HG02623 (cell line): ENCODE measurements at regions not wholly inside any gene's neighbourhood (a gene's known extent, or its start where the extent isn't known, plus 50 kb on each side); places are given as distances from the start of the nearest gene placed in this dataset.
"Not testable (repeated sequence)": the region's sequence is repeated elsewhere in the genome, so short reads cannot be mapped to it uniquely, and the experiment has no call there.

Source experiments
- ATAC-seq: cut with Tn5 transposase; IDR thresholded peaks from one replicate; pipeline ENCODE4 v1.9.1; 2021; ENCODE audit warnings: moderate library complexity; ENCODE audit not compliant: unreplicated experiment

- no peak for ATAC-seq
Measured at GRCh38 chr1:58257003-58257402, 289.5 kb downstream of the OMA1 start.

- ATAC-seq: no peak
Measured at GRCh38 chr1:58256546-58256945, 290.0 kb downstream of the OMA1 start.

- no peak for ATAC-seq
Measured at GRCh38 chr1:58256041-58256440, 290.5 kb downstream of the OMA1 start.

GRCh38 chr1:58255192-58255591 lies 291.3 kb downstream of the OMA1 start:
- ATAC-seq: no peak

- no peak for ATAC-seq
Measured at GRCh38 chr1:58251430-58252073, 295.0 kb downstream of the OMA1 start.

- ATAC-seq: no peak
Measured at GRCh38 chr1:58250587-58250948, 296.0 kb downstream of the OMA1 start.

- ATAC-seq: no peak
Measured at GRCh38 chr1:58249737-58250586, 296.6 kb downstream of the OMA1 start.

GRCh38 chr1:58249388-58249736 lies 297.2 kb downstream of the OMA1 start:
- no peak for ATAC-seq

- ATAC-seq: no peak
Measured at GRCh38 chr1:58248791-58249190, 297.7 kb downstream of the OMA1 start.

GRCh38 chr1:58248072-58248471 lies 298.5 kb downstream of the OMA1 start:
- no peak for ATAC-seq

- ATAC-seq: no peak
Measured at GRCh38 chr1:58246549-58246948, 300.0 kb downstream of the OMA1 start.

GRCh38 chr1:58244872-58245271 lies 301.7 kb downstream of the OMA1 start:
- ATAC-seq: no peak

- no peak for ATAC-seq
Measured at GRCh38 chr1:58238846-58239245, 307.7 kb downstream of the OMA1 start.

- ATAC-seq: no peak
Measured at GRCh38 chr1:58233729-58234128, 312.8 kb downstream of the OMA1 start.

- no peak for ATAC-seq
Measured at GRCh38 chr1:58231204-58231603, 315.3 kb downstream of the OMA1 start.

- no peak for ATAC-seq
Measured at GRCh38 chr1:58227604-58228003, 318.9 kb downstream of the OMA1 start.

GRCh38 chr1:58223522-58223921 lies 323.0 kb downstream of the OMA1 start:
- no peak for ATAC-seq

- ATAC-seq: no peak
Measured at GRCh38 chr1:58220836-58221472, 325.6 kb downstream of the OMA1 start.

GRCh38 chr1:58216169-58216568 lies 330.4 kb downstream of the OMA1 start:
- ATAC-seq: not testable (repeated sequence)

GRCh38 chr1:58214674-58215073 lies 331.9 kb downstream of the OMA1 start:
- ATAC-seq: no peak

GRCh38 chr1:58211869-58212268 lies 334.7 kb downstream of the OMA1 start:
- no peak for ATAC-seq

- no peak for ATAC-seq
Measured at GRCh38 chr1:58209575-58209974, 337.0 kb downstream of the OMA1 start.
